Neuron (in vitro differentiated cells): ENCODE measurements at regions not wholly inside any gene's neighbourhood (a gene's known extent, or its start where the extent isn't known, plus 50 kb on each side); places are given as distances from the start of the nearest gene placed in this dataset.

Experiments used
- H2AFZ ChIP-seq: one replicate; pipeline ENCODE4 v1.6.1; 2013; ENCODE audit warnings: low read depth, mild to moderate bottlenecking, inconsistent platforms, low read length, moderate library complexity
- H3K27me3 ChIP-seq: one replicate; pipeline ENCODE4 v1.6.1; 2013; ENCODE audit warnings: low read length; ENCODE audit not compliant: insufficient read depth
- H3K36me3 ChIP-seq: one replicate; pipeline ENCODE4 v1.6.1; 2013; ENCODE audit warnings: low read length; ENCODE audit not compliant: insufficient read depth
- H3K4me1 ChIP-seq: one replicate; pipeline ENCODE4 v1.6.1; 2013; ENCODE audit warnings: low read length; ENCODE audit not compliant: insufficient read depth
- H3K4me3 ChIP-seq: 2 replicates; pipeline ENCODE4 v1.5.1; 2013; ENCODE audit warnings: mild to moderate bottlenecking, low read length, moderate library complexity
- H3K9me3 ChIP-seq: one replicate; pipeline ENCODE4 v1.6.1; 2013; ENCODE audit warnings: low read length

DNA sequence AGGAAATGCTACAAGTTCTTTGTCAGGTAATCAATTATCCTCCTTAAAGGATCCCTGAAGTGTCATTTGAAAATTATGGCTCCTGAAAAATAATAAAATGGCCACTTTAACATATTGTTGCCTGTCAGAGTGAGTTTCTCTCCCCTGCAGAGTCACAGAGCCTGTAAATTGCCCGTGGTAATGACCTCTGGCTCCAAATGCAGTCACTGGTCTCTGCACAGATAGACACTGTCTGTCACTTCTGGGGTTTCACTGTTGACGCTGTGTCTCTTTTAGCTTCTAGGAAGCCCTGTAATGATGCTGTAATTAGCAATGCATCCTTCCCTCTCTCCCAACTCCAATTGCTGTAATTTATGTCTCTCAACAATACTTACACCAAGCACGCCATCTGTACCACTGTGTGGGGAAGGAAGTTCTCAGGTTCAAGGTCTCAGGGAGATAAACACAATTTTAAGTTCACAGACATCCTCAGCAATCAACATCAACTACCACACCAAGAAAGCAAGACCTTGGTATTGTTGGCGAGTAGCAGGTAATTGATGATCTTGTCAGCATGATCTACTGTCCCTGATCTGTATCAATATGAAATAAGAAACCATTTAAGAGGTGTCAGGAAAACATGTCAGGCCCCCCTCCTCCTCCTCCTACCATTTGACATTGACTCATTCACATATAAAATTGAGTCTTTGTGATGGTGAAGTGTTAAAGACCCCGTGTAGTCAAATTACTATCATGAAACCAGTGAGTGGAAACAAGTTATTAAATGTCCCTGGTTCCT lies 91.2 kb upstream of the SULF2 start:
- Histone ChIP-seq H3K4me1 (peaks cover 17% of the 10 kb centered on the region), H3K36me3 (no peaks in the 10 kb centered on the region), H2AFZ (no peak overlapping the region), H3K4me3 (no peak overlapping the region), H3K27me3 (peaks cover 6% of the 10 kb centered on the region), H3K9me3 (no peaks in the 10 kb centered on the region)

DNA sequence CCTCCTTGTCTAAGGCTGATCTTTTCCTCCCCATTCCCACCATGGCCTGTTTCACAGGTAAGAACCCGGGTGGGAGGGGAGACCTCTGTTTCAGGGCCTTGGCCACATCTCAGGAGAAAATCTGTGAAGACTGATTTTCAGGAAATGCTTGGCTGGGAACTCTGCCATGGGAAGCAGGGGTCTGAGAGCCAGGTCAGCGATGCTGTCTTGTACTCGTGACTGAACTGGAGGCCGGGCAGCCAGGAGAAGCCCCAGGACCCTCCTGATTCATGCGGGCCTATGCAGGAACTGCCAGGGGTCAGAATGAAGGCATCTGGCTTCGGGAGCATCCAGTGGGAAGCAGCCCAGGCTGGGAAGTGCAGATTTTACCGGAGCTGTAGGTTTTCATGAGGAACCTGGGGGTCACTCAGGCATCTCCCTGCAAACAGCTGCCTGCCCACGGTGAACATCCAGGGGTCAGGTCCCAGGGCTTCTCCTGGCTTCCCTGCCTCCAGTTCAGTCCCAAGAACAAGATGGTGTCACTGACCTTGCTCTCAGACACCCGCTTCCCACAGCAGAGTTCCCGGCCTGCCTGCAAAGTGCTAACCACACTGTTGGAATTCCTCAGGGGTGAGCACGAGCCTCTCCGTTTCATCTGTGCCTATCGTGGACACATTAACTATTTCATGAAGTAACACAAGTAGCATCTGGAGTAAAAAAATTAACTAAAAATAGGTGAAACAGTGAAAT lies 90.2 kb upstream of the SULF2 start:
- no peak overlapping the region for H2AFZ ChIP-seq
- no peaks in the 10 kb centered on the region for H3K36me3 ChIP-seq
- no peaks in the 10 kb centered on the region for H3K9me3 ChIP-seq
- peaks cover 6% of the 10 kb centered on the region for H3K27me3 ChIP-seq
- H3K4me1 ChIP-seq, result peaks cover 17% of the 10 kb centered on the region
- H3K4me3 ChIP-seq, result no peak overlapping the region

DNA sequence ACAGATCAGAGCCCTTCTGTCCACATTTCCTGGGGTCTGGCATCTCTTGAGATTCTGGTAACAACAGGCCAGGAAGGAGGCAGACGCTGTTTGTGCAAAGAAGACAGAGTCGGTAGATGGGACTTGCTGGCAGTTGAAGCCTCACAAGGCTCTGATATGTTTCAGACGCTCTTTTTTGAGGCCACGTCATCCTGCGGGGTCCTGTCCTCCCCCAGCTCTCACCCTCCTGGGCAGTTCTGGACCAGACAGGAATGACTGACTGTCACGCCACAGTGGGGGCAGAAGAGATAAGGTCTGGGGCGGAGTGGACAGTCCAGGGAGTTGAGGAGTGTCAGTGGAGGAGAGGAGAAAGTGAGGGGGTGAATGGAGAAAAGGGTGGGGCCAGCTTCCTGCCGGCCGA lies 87.1 kb upstream of the SULF2 start:
- no peak overlapping the region for H2AFZ ChIP-seq
- no peak overlapping the region for H3K4me3 ChIP-seq
- H3K36me3 ChIP-seq, result no peaks in the 10 kb centered on the region
- no peaks in the 10 kb centered on the region for H3K9me3 ChIP-seq
- H3K27me3 ChIP-seq, result peaks cover 6% of the 10 kb centered on the region
- peaks cover 17% of the 10 kb centered on the region for H3K4me1 ChIP-seq

DNA sequence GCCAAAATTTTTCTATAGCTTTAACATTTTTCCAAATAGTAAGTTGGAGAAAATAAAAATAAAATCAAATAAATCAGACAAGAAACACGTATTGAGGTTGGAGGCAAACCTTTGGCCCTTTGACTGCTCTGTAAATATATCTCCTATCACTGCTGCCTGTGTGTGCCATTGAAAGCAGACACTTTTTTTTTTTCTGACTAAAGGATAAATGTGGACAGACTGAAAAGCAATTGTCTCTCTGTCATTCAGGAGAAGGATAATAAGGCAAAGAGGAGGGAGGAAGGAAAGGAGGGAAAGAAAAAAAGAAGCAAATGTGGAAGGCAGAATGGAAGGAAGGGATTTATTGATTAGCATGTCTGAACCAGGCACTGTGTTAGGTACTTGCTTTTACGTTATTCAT lies 85.2 kb upstream of the SULF2 start:
- Histone ChIP-seq H2AFZ (no peak overlapping the region), H3K27me3 (no peaks in the 10 kb centered on the region), H3K4me3 (no peak overlapping the region), H3K4me1 (peaks cover 4% of the 10 kb centered on the region), H3K9me3 (no peaks in the 10 kb centered on the region), H3K36me3 (no peaks in the 10 kb centered on the region)

DNA sequence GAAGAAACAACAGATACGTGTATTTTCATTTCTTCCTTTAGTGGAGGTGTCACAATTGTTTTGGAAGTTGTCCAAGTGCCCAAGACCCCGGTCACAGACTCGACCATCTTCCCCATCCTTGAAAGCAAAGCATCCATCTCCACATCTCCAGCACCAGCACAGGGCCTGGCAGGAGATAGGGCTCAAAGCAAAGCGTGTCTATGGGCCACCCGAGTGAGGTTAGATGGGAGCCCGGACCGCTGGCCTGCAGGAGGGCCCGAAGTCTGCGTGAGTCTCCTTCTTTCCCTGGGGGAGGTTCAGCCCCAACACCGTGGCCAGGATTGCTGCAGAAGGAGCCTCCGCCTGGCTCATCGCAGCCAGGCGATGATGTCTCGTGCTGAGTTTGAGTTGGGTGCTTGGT lies 83.5 kb upstream of the SULF2 start:
- Histone ChIP-seq H3K36me3 (no peaks in the 10 kb centered on the region), H3K9me3 (no peaks in the 10 kb centered on the region), H3K4me3 (no peak overlapping the region), H3K4me1 (no peaks in the 10 kb centered on the region), H2AFZ (no peak overlapping the region), H3K27me3 (no peaks in the 10 kb centered on the region)

DNA sequence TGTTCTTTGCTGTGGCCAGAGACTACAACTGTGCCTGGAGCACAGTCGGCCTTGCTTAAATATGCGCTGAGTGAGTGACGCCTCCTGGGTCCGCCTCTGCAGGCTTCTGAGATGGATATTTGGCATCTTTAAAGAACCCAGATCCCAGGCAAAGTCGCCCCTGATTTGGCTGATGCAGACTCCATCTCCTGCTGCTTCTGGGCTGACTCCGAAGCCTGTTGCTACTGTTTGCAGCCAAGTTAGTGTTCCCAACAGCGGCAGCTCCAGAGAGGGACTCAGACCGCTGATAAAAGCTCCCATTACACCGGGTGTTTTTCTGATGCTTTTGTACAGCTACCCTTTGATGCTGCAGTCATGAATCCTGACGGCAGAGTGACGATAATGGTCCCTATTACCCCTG lies 83.0 kb upstream of the SULF2 start:
- no peaks in the 10 kb centered on the region for H3K9me3 ChIP-seq
- no peak overlapping the region for H3K4me3 ChIP-seq
- no peaks in the 10 kb centered on the region for H3K27me3 ChIP-seq
- no peaks in the 10 kb centered on the region for H3K36me3 ChIP-seq
- H3K4me1 ChIP-seq, result no peaks in the 10 kb centered on the region
- no peak overlapping the region for H2AFZ ChIP-seq

DNA sequence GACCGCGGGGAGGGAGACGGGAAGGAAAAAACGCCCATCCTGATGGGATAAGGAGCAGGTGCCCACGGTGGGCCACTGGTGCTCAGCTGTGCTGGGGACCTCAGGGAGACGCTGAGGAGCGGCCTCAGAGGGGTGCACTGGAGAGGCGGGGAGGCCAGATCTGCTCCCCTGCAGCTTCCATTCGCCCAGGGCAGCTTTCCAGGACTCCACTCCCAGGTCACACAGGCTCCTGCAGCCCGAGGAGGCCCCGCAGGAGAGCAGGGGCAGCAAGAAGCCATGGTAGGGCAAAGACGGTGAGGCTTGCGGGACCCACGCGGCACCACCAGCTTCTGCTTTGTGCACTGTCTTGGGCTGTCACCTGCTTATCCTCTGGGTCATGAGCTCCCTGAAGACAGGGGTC lies 82.5 kb upstream of the SULF2 start:
- H2AFZ ChIP-seq, result no peak overlapping the region
- no peaks in the 10 kb centered on the region for H3K4me1 ChIP-seq
- H3K4me3 ChIP-seq, result no peak overlapping the region
- H3K27me3 ChIP-seq, result no peaks in the 10 kb centered on the region
- no peaks in the 10 kb centered on the region for H3K36me3 ChIP-seq
- H3K9me3 ChIP-seq, result no peaks in the 10 kb centered on the region

DNA sequence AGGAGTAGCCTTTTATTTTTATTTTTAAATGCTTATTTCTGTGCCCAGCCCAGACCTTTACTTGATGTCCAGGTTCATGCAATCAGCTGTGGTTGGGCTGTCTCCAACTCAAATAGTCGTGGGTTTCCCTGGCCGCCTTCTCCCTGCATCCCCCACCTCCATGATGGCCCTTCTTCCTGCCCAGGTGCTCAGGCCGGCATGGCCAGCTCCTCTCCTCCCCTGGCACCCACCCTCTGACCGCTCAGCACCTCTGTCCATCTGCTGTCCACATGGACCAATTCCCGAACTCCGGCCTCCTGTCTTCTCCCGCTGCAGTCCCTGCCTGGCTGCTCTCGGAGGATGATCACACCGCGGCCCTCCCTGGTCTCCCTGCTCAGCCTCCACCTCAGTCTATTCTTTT lies 81.2 kb upstream of the SULF2 start:
- H3K4me3 ChIP-seq, result no peak overlapping the region
- H3K27me3 ChIP-seq, result no peaks in the 10 kb centered on the region
- no peak overlapping the region for H2AFZ ChIP-seq
- no peaks in the 10 kb centered on the region for H3K9me3 ChIP-seq
- no peaks in the 10 kb centered on the region for H3K36me3 ChIP-seq
- no peaks in the 10 kb centered on the region for H3K4me1 ChIP-seq

DNA sequence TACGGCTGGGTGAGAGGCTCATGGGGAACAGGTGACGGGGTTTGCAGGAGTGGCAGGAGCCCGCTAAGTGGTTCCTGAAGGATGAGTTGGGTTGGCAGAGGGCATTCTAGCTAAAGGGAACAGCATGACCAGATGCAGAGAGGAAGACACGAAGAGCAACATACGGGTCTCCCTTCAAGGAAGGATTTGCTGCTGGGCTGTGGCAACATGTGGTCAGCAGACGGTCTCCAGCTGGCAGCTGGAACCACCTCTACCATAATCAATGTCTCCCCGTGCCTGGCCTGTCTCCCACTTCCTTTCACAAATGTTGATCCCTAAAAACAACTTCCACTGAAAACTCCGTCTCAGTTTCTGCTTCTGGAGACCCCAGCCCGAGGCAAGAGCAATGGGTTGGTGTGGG lies 80.6 kb upstream of the SULF2 start:
- Histone ChIP-seq H3K9me3 (no peaks in the 10 kb centered on the region), H3K4me1 (no peaks in the 10 kb centered on the region), H3K36me3 (no peaks in the 10 kb centered on the region), H3K4me3 (no peak overlapping the region), H3K27me3 (no peaks in the 10 kb centered on the region), H2AFZ (no peak overlapping the region)

DNA sequence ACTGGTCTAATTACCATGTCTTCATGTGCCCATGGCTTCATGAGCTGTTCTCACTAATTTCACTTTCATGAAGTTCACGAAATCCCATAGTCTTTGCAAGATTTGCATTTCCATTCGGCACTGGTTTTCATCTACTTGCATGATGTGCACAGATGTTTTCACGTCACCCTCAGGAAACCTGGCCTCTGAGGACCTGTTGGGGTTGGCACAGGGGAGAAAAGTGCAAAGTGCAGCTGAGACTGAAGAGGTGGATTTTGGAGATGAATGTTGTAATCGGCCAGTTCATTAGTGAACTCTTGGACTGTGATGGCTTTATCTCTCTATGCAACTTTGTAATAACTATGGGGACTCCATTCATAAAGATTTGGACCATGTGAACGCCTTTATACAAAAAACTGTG lies 80.2 kb upstream of the SULF2 start:
- Histone ChIP-seq H3K4me1 (no peaks in the 10 kb centered on the region), H3K36me3 (no peaks in the 10 kb centered on the region), H3K4me3 (no peak overlapping the region), H3K9me3 (no peaks in the 10 kb centered on the region), H3K27me3 (no peaks in the 10 kb centered on the region), H2AFZ (no peak overlapping the region)

DNA sequence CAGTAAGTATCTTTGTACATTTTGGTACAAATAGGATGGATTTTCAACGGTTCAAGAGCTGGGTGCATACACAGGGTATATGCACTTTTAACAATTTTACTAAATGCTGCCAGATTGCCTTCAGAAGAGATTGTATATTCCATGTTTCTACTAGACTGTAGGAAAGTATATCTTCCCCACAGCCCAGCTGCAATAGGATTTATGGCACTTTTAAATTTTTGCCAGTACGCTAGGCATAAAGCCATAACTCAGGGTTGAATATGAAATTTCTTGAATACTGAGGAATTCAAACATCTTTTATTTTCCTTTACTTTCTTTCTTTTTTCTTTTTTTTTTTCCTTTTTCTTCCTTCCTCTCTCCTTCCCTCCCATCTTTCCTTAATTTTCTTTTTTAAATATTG lies 78.7 kb upstream of the SULF2 start:
- Histone ChIP-seq H3K36me3 (no peaks in the 10 kb centered on the region), H3K4me1 (no peaks in the 10 kb centered on the region), H2AFZ (no peak overlapping the region), H3K9me3 (no peaks in the 10 kb centered on the region), H3K4me3 (no peak overlapping the region), H3K27me3 (no peaks in the 10 kb centered on the region)

DNA sequence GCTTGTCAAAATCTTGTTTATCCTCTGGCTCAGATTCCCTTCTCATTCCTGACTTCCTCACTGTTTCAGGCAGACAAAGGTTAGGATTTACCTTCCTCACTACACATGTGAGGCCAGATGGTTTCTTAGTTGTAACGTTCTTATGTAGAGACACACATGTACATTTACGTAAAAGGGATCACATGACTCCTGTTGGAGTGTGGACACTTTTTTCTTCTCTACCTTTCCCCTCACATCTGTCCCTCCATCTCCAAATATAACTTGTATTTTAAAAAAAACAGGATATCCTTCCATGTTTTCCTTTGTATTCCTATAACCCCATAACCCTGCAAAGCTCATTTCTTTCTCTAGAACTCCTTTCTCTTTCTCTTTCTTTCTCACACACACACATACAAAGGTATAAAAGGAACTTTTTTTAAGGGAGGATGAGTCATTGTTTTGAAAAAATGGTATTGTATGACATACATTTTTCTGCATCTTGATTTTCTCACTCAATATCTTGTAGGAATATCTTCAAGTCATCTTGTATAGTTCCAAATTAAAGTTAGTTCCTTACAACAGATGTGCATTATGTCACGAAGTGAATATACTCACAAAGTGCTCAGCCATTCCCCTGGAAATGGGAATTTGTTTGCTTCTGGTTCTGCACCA lies 78.2 kb upstream of the SULF2 start:
- H3K27me3 ChIP-seq, result no peaks in the 10 kb centered on the region
- no peaks in the 10 kb centered on the region for H3K4me1 ChIP-seq
- H3K4me3 ChIP-seq, result no peak overlapping the region
- no peak overlapping the region for H2AFZ ChIP-seq
- no peaks in the 10 kb centered on the region for H3K36me3 ChIP-seq
- H3K9me3 ChIP-seq, result no peaks in the 10 kb centered on the region

DNA sequence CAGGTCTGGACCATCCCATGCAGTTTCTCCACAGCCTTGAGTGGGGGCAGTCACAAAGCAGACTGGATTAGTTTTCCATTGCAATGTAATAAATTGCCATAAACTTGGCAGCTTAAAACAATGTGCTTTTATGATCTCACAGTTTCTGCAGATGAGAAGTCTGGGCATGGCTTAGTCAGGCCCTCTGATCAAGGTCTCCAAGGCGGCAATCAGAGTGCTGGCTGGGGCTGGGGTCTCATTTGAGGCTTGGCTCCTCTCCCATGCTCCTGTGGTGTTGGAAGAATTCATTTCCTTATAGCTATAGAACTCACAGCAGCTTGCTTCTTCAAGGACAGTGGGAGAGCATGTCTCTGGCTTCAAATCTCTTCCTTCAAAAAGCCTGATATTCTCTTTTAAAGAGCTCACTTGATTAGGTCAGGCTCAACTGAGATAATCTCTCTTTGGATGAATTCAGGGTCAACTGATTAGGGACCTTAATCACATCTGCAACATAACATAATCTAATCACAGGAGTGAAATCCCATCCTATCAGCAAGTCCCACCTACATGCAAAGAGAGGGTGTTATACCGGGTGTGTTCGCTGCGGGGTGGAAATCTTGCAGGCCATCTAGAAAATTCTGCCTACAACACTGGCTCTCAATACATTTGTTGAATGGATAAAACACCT lies 77.4 kb upstream of the SULF2 start:
- no peak overlapping the region for H2AFZ ChIP-seq
- no peaks in the 10 kb centered on the region for H3K27me3 ChIP-seq

More for the DNA sequence above, 77.4 kb upstream of the SULF2 start:
- Histone ChIP-seq H3K9me3 (no peaks in the 10 kb centered on the region), H3K4me3 (no peak overlapping the region), H3K4me1 (no peaks in the 10 kb centered on the region), H3K36me3 (no peaks in the 10 kb centered on the region)
